ENCODE measurements at regions not wholly inside any gene's neighbourhood (a gene's known extent, or its start where the extent isn't known, plus 50 kb on each side); places are given as distances from the start of the nearest gene placed in this dataset.

DNA sequence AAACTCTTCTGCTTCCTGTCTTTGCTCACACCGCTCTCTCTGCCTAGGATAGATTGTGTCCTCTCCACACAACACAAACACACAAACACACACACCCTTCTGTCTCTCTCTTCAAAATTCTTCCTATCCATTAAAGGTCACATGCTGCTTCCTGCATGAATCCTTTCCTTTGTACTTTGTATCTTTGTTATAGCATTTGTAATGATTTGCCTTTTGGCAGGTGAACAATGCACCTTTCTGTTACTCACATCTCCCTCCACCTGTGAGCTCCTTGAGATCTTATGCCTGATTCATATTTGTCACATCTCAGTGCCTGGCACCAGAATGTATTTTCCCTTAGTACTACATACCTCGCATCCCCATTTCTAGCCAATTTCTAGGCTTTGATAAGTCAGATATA, 251.4 kb upstream of the UMPS start:
- DNase-seq (ENCODE audit: insufficient read length, low spot score) (no peak), FAIRE-seq (no peak)
- TF ChIP-seq, protein P1, sequence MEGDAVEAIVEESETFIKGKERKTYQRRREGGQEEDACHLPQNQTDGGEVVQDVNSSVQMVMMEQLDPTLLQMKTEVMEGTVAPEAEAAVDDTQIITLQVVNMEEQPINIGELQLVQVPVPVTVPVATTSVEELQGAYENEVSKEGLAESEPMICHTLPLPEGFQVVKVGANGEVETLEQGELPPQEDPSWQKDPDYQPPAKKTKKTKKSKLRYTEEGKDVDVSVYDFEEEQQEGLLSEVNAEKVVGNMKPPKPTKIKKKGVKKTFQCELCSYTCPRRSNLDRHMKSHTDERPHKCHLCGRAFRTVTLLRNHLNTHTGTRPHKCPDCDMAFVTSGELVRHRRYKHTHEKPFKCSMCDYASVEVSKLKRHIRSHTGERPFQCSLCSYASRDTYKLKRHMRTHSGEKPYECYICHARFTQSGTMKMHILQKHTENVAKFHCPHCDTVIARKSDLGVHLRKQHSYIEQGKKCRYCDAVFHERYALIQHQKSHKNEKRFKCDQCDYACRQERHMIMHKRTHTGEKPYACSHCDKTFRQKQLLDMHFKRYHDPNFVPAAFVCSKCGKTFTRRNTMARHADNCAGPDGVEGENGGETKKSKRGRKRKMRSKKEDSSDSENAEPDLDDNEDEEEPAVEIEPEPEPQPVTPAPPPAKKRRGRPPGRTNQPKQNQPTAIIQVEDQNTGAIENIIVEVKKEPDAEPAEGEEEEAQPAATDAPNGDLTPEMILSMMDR (IDR thresholded peaks at IDR 0.05; ENCODE audit: insufficient read depth, missing control alignments): no peak

DNA sequence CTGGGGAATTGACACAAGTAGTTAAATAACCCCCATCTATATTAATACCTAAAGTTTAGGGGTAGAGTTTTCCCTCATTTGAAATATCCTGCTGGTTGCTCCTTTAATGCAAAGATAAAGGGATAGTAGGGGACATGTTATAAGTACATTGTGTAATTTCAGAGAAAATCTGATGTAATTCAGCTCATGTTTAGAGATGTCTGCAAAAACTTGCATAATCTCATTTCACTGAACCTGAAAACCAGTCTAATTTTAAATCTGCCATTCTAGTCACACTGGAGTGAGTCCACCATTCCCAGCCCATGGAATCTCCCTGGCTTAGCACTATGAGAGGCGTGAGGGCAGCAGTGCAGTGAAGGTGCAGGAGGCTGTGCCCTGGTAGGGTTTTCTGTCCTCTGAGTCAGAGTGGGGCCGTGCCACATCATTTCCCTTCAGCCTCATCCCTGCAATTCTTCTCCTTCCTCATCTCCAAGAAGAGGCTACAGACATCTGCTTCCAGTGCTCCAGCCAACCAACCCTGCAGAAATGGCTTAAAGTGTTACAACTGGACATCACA, 246.3 kb upstream of the UMPS start:
- DNase-seq (ENCODE audit: insufficient read length, low spot score): no peak
- FAIRE-seq: no peak
- TF ChIP-seq, protein P1 (IDR thresholded peaks at IDR 0.05; ENCODE audit: insufficient read depth, missing control alignments): no peak

DNA sequence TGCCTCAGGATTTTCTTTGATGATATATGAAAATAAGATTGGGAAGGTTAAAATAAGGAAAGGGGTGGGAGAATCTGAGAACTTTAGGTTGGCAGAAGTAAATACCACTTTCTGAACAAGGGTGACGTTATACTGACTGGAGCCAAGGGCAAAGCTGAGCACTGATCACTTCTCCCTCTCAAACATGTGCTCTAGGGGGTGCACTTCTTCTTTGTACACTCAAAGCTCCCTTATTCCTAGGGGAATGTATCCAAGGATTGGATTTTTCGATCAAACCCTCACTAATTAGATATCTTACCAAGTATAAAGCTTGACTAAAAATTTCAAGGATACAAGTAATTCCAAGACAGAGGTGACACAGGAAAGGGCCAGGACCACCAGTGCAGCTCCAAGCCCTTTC, 243.9 kb upstream of the UMPS start:
- DNase-seq (ENCODE audit: insufficient read length, low spot score): no peak
- TF ChIP-seq, protein P1 (IDR thresholded peaks at IDR 0.05; ENCODE audit: insufficient read depth, missing control alignments): peak; percentile 44
- FAIRE-seq: no peak

DNA sequence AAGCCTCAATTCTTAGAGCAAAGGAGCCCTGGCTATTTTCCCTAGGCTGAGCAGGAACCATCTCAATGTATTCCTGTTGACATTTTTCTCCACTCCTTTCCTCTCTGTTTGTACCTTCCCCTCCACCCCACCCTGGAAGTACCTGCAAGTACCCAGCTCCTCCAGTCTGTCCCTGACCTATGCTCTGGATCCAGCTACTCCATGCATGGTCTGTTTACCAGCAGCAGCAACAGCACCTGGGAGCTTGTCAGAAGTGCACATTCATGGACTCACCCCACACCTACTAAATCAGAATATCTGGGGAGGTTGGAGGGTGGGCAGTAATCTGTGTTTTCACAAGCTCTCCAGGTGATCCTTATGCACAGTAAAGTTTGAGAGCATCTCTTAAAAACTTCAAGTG, 240.7 kb upstream of the UMPS start:
- TF ChIP-seq, protein P1 (IDR thresholded peaks at IDR 0.05; ENCODE audit: insufficient read depth, missing control alignments): no peak
- FAIRE-seq (no peak), DNase-seq (ENCODE audit: insufficient read length, low spot score) (no peak)

DNA sequence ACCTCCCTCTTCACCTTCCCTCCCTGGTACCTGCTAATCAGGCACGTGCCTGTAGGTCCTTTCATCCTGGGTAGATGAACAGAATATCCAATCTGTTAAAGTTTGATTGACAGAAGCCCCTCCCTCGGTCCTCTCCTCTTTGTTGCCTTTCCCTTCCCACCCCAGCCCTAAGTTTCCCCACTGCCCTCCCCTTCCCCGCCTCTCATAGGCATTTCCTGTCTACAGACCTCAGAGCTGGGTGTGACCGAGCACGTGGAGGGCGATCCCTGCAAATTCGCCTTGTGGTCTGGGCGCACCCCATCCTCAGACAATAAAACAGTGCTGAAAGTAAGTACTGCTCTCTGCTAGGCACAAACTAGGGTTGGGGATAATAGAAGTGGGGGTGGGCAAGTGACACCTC, 239.2 kb upstream of the UMPS start:
- no peak for FAIRE-seq
- TF ChIP-seq, protein P1 (IDR thresholded peaks at IDR 0.05; ENCODE audit: insufficient read depth, missing control alignments): no peak
- DNase-seq (ENCODE audit: insufficient read length, low spot score): no peak

DNA sequence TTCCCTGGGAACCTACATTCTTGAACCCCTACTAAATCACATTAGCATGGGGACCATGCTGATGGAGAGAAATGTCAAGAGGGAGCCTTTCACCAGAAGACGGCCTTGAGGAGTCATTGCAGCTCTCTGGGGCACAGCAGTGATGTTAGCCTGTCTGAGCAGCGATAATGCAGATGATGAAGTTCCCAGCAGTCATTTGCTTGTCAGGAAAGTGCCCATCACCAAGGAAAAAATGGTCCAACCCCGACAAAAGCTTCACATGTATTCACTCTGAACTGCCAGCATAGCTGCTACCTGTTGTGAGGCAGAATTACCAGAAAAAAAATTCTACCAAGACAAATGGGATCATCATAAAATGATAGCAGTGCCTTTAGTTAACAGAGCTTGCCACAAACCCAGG, 238.4 kb upstream of the UMPS start:
- no peak for DNase-seq (ENCODE audit: insufficient read length, low spot score)
- TF ChIP-seq, protein P1 (IDR thresholded peaks at IDR 0.05; ENCODE audit: insufficient read depth, missing control alignments): no peak
- no peak for FAIRE-seq

DNA sequence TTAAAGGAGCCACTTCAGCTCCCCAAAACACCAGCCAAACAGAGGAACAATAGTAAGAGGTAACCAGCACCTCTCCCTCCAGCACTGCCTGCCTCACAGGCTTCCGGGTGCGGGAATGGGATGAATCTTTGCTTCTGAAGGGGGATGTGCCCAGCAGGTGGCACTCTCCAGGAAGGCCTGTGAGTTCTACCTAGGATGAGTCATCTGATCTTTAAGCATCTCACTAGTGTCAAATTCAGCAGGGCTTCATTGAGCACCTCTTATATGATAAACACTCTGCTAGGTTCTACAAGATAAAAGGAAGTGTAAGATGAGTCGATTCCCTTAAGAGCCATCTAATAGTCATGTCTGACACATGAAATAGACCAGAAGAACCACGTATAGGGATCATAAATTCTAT, 237.4 kb upstream of the UMPS start:
- DNase-seq (ENCODE audit: insufficient read length, low spot score): no peak
- TF ChIP-seq, protein P1 (IDR thresholded peaks at IDR 0.05; ENCODE audit: insufficient read depth, missing control alignments): peak; percentile 33
- no peak for FAIRE-seq

Data from D721Med (cell line).